Activated CD4-positive, alpha-beta memory T cell treated with anti-CD3 and anti-CD28 coated beads, Interleukin-2, amount 10 ng/mL, durations not matched to agents 7 days and 5 days (primary cell): ENCODE measurements at regions not wholly inside any gene's neighbourhood (a gene's known extent, or its start where the extent isn't known, plus 50 kb on each side); places are given as distances from the start of the nearest gene placed in this dataset.
"Not testable (repeated sequence)": the region's sequence is repeated elsewhere in the genome, so short reads cannot be mapped to it uniquely, and the experiment has no call there.

Source experiments
- CTCF ChIA-PET: fragments of 350-600 bp; sonication (Branson Sonifier 250); formaldehyde crosslinking; loops from one replicate; lab custom pipeline; 2021; ENCODE audit warnings: antibody characterized with exemption, inconsistent platforms; lab: Charles Lee
- POLR2A ChIA-PET: fragments of 350-600 bp; sonication (Branson Sonifier 250); formaldehyde crosslinking; loops from one replicate; lab custom pipeline; 2021; ENCODE audit warnings: antibody characterized with exemption; lab: Charles Lee
- DNase-seq: peaks from one replicate; pipeline ENCODE4 v3.0.0-alpha.2; 2020
- H3K27ac Mint-ChIP-seq: one replicate; pipeline ENCODE4 v1.8.0; 2021; ENCODE audit warnings: mild to moderate bottlenecking, mixed read lengths
- H3K27me3 Mint-ChIP-seq: one replicate; pipeline ENCODE4 v1.8.0; 2021; ENCODE audit warnings: mixed read lengths
- H3K36me3 Mint-ChIP-seq: one replicate; pipeline ENCODE4 v1.8.0; 2021; ENCODE audit warnings: low read depth, mixed read lengths
- H3K4me1 Mint-ChIP-seq: one replicate; pipeline ENCODE4 v1.8.0; 2021; ENCODE audit warnings: mixed read lengths
- H3K4me3 Mint-ChIP-seq: one replicate; pipeline ENCODE4 v1.8.0; 2021; ENCODE audit warnings: mild to moderate bottlenecking, mixed read lengths
- H3K9me3 Mint-ChIP-seq: one replicate; pipeline ENCODE4 v1.8.0; 2021; ENCODE audit warnings: mixed read lengths

DNA sequence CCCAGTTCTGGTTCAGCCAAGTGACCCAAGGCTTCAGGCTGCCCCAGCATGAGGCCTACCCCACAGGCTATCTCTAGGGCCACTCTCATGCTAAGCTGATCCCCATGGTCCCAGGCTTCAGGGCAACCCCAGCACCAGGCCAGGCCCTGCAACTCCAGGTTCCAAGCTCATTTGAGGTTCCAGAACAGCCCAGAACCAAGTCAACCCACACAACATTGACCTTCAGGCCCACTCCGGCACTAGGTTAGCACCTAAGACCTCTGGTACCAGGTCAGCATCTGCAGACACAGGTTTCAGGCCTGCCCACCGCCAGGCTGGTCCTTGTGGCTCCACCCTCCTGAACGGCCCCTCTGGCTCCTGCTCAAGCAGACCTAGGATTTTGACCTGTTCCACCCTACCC lies 421.2 kb downstream of the CDH11 start:
- DNase-seq = no peak
- Mint-ChIP-seq H3K27me3 (no peaks in the 10 kb centered on the region), H3K4me3 (no peak overlapping the region), H3K4me1 (no peaks in the 10 kb centered on the region), H3K9me3 (peaks cover 21% of the 10 kb centered on the region), H3K27ac (no peak overlapping the region), H3K36me3 (no peaks in the 10 kb centered on the region)
- ChIA-PET POLR2A (no interaction called here), CTCF (no interaction called here)

GRCh38 chr16:64696866-64697265 lies 425.0 kb downstream of the CDH11 start:
- Mint-ChIP-seq H3K36me3 (no peaks in the 10 kb centered on the region), H3K4me3 (no peak overlapping the region), H3K27me3 (no peaks in the 10 kb centered on the region), H3K4me1 (no peaks in the 10 kb centered on the region), H3K27ac (no peak overlapping the region), H3K9me3 (peaks cover 29% of the 10 kb centered on the region)
- ChIA-PET CTCF (no interaction called here), POLR2A (no interaction called here)
- no peak for DNase-seq

- H3K4me3 Mint-ChIP-seq = no peak overlapping the region
- H3K9me3 Mint-ChIP-seq = peaks cover 27% of the 10 kb centered on the region
- CTCF ChIA-PET = no interaction called here
- H3K27me3 Mint-ChIP-seq = no peaks in the 10 kb centered on the region
- H3K27ac Mint-ChIP-seq = no peak overlapping the region
- no peak for DNase-seq
- POLR2A ChIA-PET = no interaction called here
- no peaks in the 10 kb centered on the region for H3K36me3 Mint-ChIP-seq
- no peaks in the 10 kb centered on the region for H3K4me1 Mint-ChIP-seq
These were observed 426.2 kb downstream of the CDH11 start for GRCh38 chr16:64695684-64696083.

- H3K9me3 Mint-ChIP-seq = peaks cover 24% of the 10 kb centered on the region
- H3K27ac Mint-ChIP-seq = no peak overlapping the region
- H3K27me3 Mint-ChIP-seq = no peaks in the 10 kb centered on the region
- H3K4me3 Mint-ChIP-seq = no peak overlapping the region
- H3K4me1 Mint-ChIP-seq = no peaks in the 10 kb centered on the region
- no peak for DNase-seq
- POLR2A ChIA-PET = no interaction called here
- CTCF ChIA-PET = no interaction called here
- no peaks in the 10 kb centered on the region for H3K36me3 Mint-ChIP-seq
These were observed 427.9 kb downstream of the CDH11 start for GRCh38 chr16:64693946-64694345.

DNA sequence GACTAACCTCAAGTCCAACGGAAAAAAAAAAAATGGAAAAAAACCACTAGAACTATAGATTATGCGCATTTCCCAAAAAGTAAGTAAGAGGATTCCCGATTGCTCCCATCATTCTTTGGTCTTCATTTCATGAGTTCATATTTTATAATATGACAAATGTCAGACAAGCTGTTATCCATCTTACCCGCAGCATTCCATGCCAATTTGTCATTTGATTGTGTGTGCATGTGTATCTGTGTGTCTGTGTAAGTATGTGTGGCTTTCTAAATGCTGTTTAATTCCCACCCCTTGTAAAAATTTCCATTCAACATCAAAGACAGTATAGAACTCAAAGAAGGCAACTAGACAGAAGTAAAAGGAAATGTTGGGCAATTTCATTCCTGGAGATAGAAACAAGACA lies 434.1 kb downstream of the CDH11 start:
- Mint-ChIP-seq H3K27me3 (no peaks in the 10 kb centered on the region), H3K36me3 (no peaks in the 10 kb centered on the region), H3K9me3 (peaks cover 11% of the 10 kb centered on the region), H3K4me3 (no peak overlapping the region), H3K4me1 (no peaks in the 10 kb centered on the region), H3K27ac (no peak overlapping the region)
- ChIA-PET CTCF (no interaction called here), POLR2A (no interaction called here)
- DNase-seq = no peak

- POLR2A ChIA-PET = no interaction called here
- CTCF ChIA-PET = no interaction called here
- H3K27me3 Mint-ChIP-seq = no peaks in the 10 kb centered on the region
- H3K36me3 Mint-ChIP-seq = no peaks in the 10 kb centered on the region
- no peak for DNase-seq
- H3K27ac Mint-ChIP-seq = no peak overlapping the region
- H3K9me3 Mint-ChIP-seq = peaks cover 7% of the 10 kb centered on the region
- no peaks in the 10 kb centered on the region for H3K4me1 Mint-ChIP-seq
- H3K4me3 Mint-ChIP-seq = no peak overlapping the region
These were observed 434.7 kb downstream of the CDH11 start for GRCh38 chr16:64687123-64687522.

DNA sequence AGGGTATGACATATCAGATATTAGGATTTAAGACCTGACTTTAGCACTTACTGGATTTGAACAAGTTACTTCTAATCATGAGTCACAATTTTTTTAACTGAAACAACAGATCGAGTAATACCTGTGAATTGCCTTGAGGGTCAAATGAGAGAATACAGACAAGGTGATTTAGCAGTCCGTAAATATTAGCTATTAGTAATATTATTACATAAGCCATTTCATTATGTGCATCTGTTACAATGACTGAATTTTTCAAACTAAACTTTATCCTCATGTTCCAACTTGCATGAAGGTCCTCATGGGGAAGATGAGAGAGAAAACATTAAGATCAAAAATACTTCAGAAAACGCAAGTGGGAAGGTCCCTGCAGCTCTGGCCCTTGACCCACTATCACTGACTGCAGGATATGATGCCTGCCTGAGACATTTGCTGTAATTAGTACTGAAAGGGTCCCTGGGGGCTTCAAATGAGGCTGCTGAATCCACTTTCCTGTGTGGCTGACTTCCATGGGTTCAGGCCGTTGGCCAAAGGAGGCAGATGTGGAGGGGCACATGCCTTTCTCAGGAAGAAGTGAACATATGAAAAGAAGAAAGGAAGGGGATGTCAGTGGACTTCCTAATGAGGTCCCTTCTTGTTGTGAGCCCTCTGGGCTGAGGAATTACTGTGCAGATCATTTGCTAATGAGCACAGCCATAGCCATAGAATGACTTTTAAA lies 441.7 kb downstream of the CDH11 start:
- no peaks in the 10 kb centered on the region for H3K27me3 Mint-ChIP-seq
- H3K36me3 Mint-ChIP-seq = no peaks in the 10 kb centered on the region
- DNase-seq = no peak
- no peaks in the 10 kb centered on the region for H3K4me1 Mint-ChIP-seq
- no peak overlapping the region for H3K27ac Mint-ChIP-seq
- no peak overlapping the region for H3K4me3 Mint-ChIP-seq
- H3K9me3 Mint-ChIP-seq = peaks cover 15% of the 10 kb centered on the region
- ChIA-PET POLR2A (no interaction called here), CTCF (no interaction called here)

DNA sequence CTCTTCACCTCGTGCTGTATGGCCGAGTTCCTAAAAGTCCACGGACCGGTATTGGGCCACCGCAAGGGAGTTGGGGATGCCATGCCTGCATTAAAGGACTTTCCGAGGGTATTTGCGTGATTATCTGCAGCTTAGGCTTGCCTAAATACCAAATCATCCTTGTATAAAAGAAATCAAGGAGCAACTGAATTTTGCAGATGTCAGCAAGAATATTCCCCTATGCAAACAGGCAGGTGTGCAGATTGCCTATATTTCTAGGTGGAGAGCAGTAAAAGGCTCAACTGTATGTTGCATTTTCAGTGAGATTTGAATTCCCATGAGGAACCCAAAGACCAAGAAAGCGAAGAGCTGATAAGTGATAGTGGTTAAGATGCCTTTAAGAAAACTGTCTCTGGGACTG lies 452.3 kb downstream of the CDH11 start:
- no peak overlapping the region for H3K27ac Mint-ChIP-seq
- H3K36me3 Mint-ChIP-seq = no peaks in the 10 kb centered on the region
- H3K4me3 Mint-ChIP-seq = no peak overlapping the region
- peaks cover 22% of the 10 kb centered on the region for H3K9me3 Mint-ChIP-seq
- H3K4me1 Mint-ChIP-seq = no peaks in the 10 kb centered on the region
- ChIA-PET POLR2A (no interaction called here), CTCF (no interaction called here)
- no peaks in the 10 kb centered on the region for H3K27me3 Mint-ChIP-seq
- no peak for DNase-seq

GRCh38 chr16:64667334-64667877 lies 454.5 kb downstream of the CDH11 start:
- no peaks in the 10 kb centered on the region for H3K36me3 Mint-ChIP-seq
- H3K4me3 Mint-ChIP-seq = no peak overlapping the region
- no peak overlapping the region for H3K27ac Mint-ChIP-seq

DNA sequence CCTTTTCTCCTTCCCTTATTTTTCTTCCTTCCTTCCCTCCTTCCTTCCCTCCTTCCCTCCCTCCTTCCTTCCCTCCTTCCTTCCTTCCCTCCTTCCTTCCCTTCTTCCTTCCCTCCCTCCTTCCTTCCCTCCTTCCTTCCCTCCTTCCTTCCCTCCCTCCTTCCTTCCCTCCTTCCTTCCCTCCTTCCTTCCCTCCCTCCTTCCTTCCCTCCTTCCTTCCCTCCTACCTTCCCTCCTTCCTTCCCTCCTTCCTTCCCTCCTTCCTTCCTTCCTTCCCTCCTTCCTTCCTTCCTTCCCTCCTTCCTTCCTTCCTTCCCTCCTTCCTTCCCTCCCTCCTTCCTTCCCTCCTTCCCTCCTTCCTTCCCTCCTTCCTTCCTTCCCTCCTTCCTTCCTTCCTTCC lies 459.6 kb downstream of the CDH11 start:
- POLR2A ChIA-PET, H3K4me3 Mint-ChIP-seq, H3K4me1 Mint-ChIP-seq, CTCF ChIA-PET, H3K36me3 Mint-ChIP-seq, H3K27ac Mint-ChIP-seq, H3K27me3 Mint-ChIP-seq, DNase-seq: not testable (repeated sequence)
- H3K9me3 Mint-ChIP-seq = peaks cover 15% of the 10 kb centered on the region

More at GRCh38 chr16:64667334-64667877, 454.5 kb downstream of the CDH11 start:
- DNase-seq = no peak
- no peaks in the 10 kb centered on the region for H3K27me3 Mint-ChIP-seq
- POLR2A ChIA-PET = no interaction called here
- CTCF ChIA-PET = no interaction called here
- H3K4me1 Mint-ChIP-seq = no peaks in the 10 kb centered on the region
- H3K9me3 Mint-ChIP-seq = peaks cover 16% of the 10 kb centered on the region

GRCh38 chr16:64659866-64660265 lies 462.0 kb downstream of the CDH11 start:
- ChIA-PET CTCF (no interaction called here), POLR2A (no interaction called here)
- Mint-ChIP-seq H3K27me3 (no peaks in the 10 kb centered on the region), H3K4me1 (no peaks in the 10 kb centered on the region), H3K4me3 (no peak overlapping the region), H3K9me3 (peaks cover 7% of the 10 kb centered on the region), H3K36me3 (no peaks in the 10 kb centered on the region), H3K27ac (no peak overlapping the region)
- no peak for DNase-seq

DNA sequence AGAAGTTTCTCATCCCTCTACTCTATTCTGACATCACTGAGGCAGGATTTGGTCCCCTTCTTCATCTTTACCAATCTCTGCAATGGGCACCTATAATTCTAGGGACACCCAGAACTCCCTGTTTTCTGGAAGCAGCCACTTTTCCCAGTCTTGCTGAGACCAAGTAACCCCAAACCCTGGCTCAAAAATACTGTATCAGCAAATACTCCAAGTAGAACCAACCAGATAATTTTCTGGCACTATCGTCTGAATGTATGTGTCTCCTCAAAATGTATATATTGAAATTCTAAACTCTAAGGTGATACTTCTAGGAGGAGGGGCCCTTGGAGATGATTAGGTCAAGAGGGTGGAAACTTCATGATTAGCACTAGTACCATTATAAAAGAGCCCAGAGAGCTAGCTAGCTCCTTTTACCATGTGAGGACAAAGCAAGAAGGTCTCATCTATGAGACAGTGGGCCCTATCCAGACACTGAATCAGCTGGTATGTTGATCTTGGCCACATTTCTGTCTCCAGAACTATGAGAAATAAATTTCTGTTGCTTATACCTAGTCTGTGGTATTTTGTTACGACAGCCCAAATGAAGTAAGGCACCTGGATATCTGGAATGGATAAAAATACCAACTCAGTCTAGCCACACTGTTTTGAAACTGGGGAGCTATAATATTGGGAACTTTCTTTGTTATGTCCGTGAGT lies 464.4 kb downstream of the CDH11 start:
- CTCF ChIA-PET = no interaction called here
- POLR2A ChIA-PET = no interaction called here
- H3K36me3 Mint-ChIP-seq = no peaks in the 10 kb centered on the region
- DNase-seq = no peak
- no peaks in the 10 kb centered on the region for H3K4me1 Mint-ChIP-seq
- peaks cover 8% of the 10 kb centered on the region for H3K9me3 Mint-ChIP-seq
- no peak overlapping the region for H3K4me3 Mint-ChIP-seq
- H3K27ac Mint-ChIP-seq = no peak overlapping the region
- no peaks in the 10 kb centered on the region for H3K27me3 Mint-ChIP-seq

DNA sequence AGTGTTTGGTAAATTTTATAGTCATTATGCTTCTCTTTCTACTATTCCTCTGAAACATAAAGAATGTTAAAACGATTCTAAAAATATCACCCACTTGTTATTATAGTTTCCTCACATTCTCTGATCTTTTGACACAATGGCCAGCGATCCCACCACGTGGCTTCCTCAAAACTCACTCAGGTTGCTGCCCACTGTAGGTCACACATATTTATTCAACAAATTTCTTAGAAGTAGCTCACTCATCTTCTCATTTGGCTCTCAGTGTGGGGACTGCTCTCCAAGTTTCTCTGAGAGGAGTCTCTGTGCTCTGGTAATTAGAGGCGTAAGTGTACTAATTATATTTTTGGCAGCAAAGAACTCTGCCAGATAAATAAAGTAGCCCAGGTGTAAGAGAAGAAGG lies 465.4 kb downstream of the CDH11 start:
- no peak for DNase-seq
- POLR2A ChIA-PET = no interaction called here
- Mint-ChIP-seq H3K27ac (no peak overlapping the region), H3K9me3 (peaks cover 13% of the 10 kb centered on the region), H3K4me1 (no peaks in the 10 kb centered on the region), H3K4me3 (no peak overlapping the region), H3K27me3 (no peaks in the 10 kb centered on the region), H3K36me3 (no peaks in the 10 kb centered on the region)
- CTCF ChIA-PET = no interaction called here

- ChIA-PET POLR2A (no interaction called here), CTCF (no interaction called here)
- no peak for DNase-seq
- Mint-ChIP-seq H3K36me3 (no peaks in the 10 kb centered on the region), H3K4me1 (no peaks in the 10 kb centered on the region), H3K27me3 (no peaks in the 10 kb centered on the region), H3K9me3 (peaks cover 19% of the 10 kb centered on the region), H3K27ac (no peak overlapping the region), H3K4me3 (no peak overlapping the region)
These were observed 467.7 kb downstream of the CDH11 start for GRCh38 chr16:64654178-64654577.
